ENCODE measurements at regions not wholly inside any gene's neighbourhood (a gene's known extent, or its start where the extent isn't known, plus 50 kb on each side); places are given as distances from the start of the nearest gene placed in this dataset.

- Mint-ChIP-seq H3K27me3 (peaks cover 10 to 23% of the 10 kb centered on the region in 2 donors), H3K4me3 (no peak overlapping the region), H3K9me3 (peaks cover 0 to 7% of the 10 kb centered on the region in 2 donors), H3K27ac (no peak overlapping the region), H3K4me1 (ENCODE audit: low read depth in 2 of 2) (no peaks in the 10 kb centered on the region), H3K36me3 (ENCODE audit: insufficient read depth) (peaks cover 4% of the 10 kb centered on the region)
- ATAC-seq (replicated peaks) (no peak), DNase-seq (no peak)
Observed at GRCh38 chr14:101508196-101508947, 52.9 kb upstream of the DIO3 start.

- Mint-ChIP-seq H3K36me3 (ENCODE audit: insufficient read depth) (peaks cover 4% of the 10 kb centered on the region), H3K4me3 (no peak overlapping the region), H3K27ac (no peak overlapping the region), H3K9me3 (peaks cover 0 to under 1% of the 10 kb centered on the region in 2 donors), H3K27me3 (peaks cover 2 to 15% of the 10 kb centered on the region in 2 donors), H3K4me1 (ENCODE audit: low read depth in 2 of 2) (no peaks in the 10 kb centered on the region)
- no peak for DNase-seq
- ATAC-seq (replicated peaks): no peak
Observed at GRCh38 chr14:101508948-101509729, 52.2 kb upstream of the DIO3 start.

- Mint-ChIP-seq H3K9me3 (no peaks in the 10 kb centered on the region), H3K27ac (no peak overlapping the region), H3K4me3 (no peak overlapping the region), H3K27me3 (peaks cover 0 to 10% of the 10 kb centered on the region in 2 donors), H3K4me1 (ENCODE audit: low read depth in 2 of 2) (no peaks in the 10 kb centered on the region), H3K36me3 (ENCODE audit: insufficient read depth) (peaks cover 4% of the 10 kb centered on the region)
- DNase-seq (no peak), ATAC-seq (replicated peaks) (no peak)
Observed at GRCh38 chr14:101509730-101510371, 51.4 kb upstream of the DIO3 start.

GRCh38 chr14:101511199-101511598, 50.1 kb upstream of the DIO3 start:
- no peak overlapping the region for H3K27ac Mint-ChIP-seq
- DNase-seq: no peak
- H3K4me1 Mint-ChIP-seq (ENCODE audit: low read depth in 2 of 2): no peaks in the 10 kb centered on the region
- H3K36me3 Mint-ChIP-seq (ENCODE audit: insufficient read depth): peaks cover 1% of the 10 kb centered on the region
- no peak overlapping the region for H3K4me3 Mint-ChIP-seq
- H3K27me3 Mint-ChIP-seq: peaks cover 0 to 22% of the 10 kb centered on the region in 2 donors
- no peak for ATAC-seq (replicated peaks)
- peaks cover 0 to 3% of the 10 kb centered on the region in 2 donors for H3K9me3 Mint-ChIP-seq
